ENCODE measurements at regions not wholly inside any gene's neighbourhood (a gene's known extent, or its start where the extent isn't known, plus 50 kb on each side); places are given as distances from the start of the nearest gene placed in this dataset.
"Not testable (repeated sequence)": the region's sequence is repeated elsewhere in the genome, so short reads cannot be mapped to it uniquely, and the experiment has no call there.

DNA sequence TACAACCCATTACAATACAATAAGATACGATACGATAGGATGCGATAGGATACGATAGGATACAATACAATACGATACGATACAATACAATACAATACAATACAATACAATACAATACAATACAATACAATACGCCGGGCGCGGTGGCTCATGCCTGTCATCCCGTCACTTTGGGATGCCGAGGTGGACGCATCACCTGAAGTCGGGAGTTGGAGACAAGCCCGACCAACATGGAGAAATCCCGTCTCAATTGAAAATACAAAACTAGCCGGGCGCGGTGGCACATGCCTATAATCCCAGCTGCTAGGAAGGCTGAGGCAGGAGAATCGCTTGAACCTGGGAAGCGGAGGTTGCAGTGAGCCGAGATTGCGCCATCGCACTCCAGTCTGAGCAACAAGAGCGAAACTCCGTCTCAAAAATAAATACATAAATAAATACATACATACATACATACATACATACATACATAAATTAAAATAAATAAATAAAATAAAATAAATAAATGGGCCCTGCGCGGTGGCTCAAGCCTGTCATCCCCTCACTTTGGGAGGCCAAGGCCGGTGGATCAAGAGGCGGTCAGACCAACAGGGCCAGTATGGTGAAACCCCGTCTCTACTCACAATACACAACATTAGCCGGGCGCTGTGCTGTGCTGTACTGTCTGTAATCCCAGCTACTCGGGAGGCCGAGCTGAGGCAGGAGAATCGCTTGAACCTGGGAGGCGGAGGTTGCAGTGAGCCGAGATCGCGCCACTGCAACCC is 2275.6 kb upstream of the TPTE start:
- H3K27ac ChIP-seq (ENCODE audit: low read depth, low read length); H3K79me2 ChIP-seq (ENCODE audit: insufficient read depth, low read length); H3K4me1 ChIP-seq (ENCODE audit: insufficient read depth, low read length); H3K9me3 ChIP-seq (ENCODE audit: insufficient read depth, low read depth, low read length); H3K9me3 Mint-ChIP-seq (ENCODE audit: unreplicated experiment); H3K9ac ChIP-seq (ENCODE audit: low read length); H4K20me1 ChIP-seq (ENCODE audit: insufficient read depth, low read length); H3K27ac Mint-ChIP-seq (ENCODE audit: unreplicated experiment); H3K36me3 ChIP-seq (ENCODE audit: insufficient read depth, low read length); H3K27me3 Mint-ChIP-seq (ENCODE audit: low read depth, unreplicated experiment); H3K4me3 ChIP-seq (ENCODE audit: insufficient read depth, low read depth, low read length); H2AFZ ChIP-seq (ENCODE audit: low read depth, low read length); DNase-seq (ENCODE audit: low read depth); H3K4me1 Mint-ChIP-seq (ENCODE audit: low read depth, unreplicated experiment); H3K36me3 Mint-ChIP-seq (ENCODE audit: low read depth, unreplicated experiment); H3K4me3 Mint-ChIP-seq (ENCODE audit: unreplicated experiment); H3K27me3 ChIP-seq (ENCODE audit: insufficient read depth, low read length); H3K4me2 ChIP-seq (ENCODE audit: low read length); FAIRE-seq: not testable (repeated sequence)

DNA sequence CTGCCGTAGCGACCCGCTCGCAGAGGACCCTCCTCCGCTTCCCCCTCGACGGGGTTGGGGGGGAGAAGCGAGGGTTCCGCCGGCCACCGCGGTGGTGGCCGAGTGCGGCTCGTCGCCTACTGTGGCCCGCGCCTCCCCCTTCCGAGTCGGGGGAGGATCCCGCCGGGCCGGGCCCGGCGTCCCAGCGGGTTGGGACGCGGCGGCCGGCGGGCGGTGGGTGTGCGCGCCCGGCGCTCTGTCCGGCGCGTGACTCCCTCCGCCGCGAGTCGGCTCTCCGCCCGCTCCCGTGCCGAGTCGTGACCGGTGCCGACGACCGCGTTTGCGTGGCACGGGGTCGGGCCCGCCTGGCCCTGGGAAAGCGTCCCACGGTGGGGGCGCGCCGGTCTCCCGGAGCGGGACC is 2269.7 kb upstream of the TPTE start:
- not testable (repeated sequence) for DNase-seq (ENCODE audit: low read depth); H3K27me3 ChIP-seq (ENCODE audit: insufficient read depth, low read length); H3K79me2 ChIP-seq (ENCODE audit: insufficient read depth, low read length); H3K36me3 ChIP-seq (ENCODE audit: insufficient read depth, low read length); H3K4me1 Mint-ChIP-seq (ENCODE audit: low read depth, unreplicated experiment); H2AFZ ChIP-seq (ENCODE audit: low read depth, low read length); H3K27me3 Mint-ChIP-seq (ENCODE audit: low read depth, unreplicated experiment); H3K27ac Mint-ChIP-seq (ENCODE audit: unreplicated experiment); FAIRE-seq; H3K4me1 ChIP-seq (ENCODE audit: insufficient read depth, low read length); H3K4me3 Mint-ChIP-seq (ENCODE audit: unreplicated experiment); H3K27ac ChIP-seq (ENCODE audit: low read depth, low read length); H3K36me3 Mint-ChIP-seq (ENCODE audit: low read depth, unreplicated experiment); H3K9me3 Mint-ChIP-seq (ENCODE audit: unreplicated experiment); H3K4me3 ChIP-seq (ENCODE audit: insufficient read depth, low read depth, low read length); H4K20me1 ChIP-seq (ENCODE audit: insufficient read depth, low read length); H3K4me2 ChIP-seq (ENCODE audit: low read length); H3K9me3 ChIP-seq (ENCODE audit: insufficient read depth, low read depth, low read length); H3K9ac ChIP-seq (ENCODE audit: low read length)

DNA sequence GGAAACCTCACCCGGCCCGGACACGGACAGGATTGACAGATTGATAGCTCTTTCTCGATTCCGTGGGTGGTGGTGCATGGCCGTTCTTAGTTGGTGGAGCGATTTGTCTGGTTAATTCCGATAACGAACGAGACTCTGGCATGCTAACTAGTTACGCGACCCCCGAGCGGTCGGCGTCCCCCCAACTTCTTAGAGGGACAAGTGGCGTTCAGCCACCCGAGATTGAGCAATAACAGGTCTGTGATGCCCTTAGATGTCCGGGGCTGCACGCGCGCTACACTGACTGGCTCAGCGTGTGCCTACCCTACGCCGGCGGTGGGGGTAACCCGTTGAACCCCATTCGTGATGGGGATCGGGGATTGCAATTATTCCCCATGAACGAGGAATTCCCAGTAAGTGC is 2266.3 kb upstream of the TPTE start:
- H3K9me3 ChIP-seq (ENCODE audit: insufficient read depth, low read depth, low read length); H3K27ac Mint-ChIP-seq (ENCODE audit: unreplicated experiment); H3K79me2 ChIP-seq (ENCODE audit: insufficient read depth, low read length); H4K20me1 ChIP-seq (ENCODE audit: insufficient read depth, low read length); H3K9me3 Mint-ChIP-seq (ENCODE audit: unreplicated experiment); H2AFZ ChIP-seq (ENCODE audit: low read depth, low read length); H3K4me3 ChIP-seq (ENCODE audit: insufficient read depth, low read depth, low read length); H3K4me2 ChIP-seq (ENCODE audit: low read length); DNase-seq (ENCODE audit: low read depth); H3K4me1 ChIP-seq (ENCODE audit: insufficient read depth, low read length); H3K27me3 Mint-ChIP-seq (ENCODE audit: low read depth, unreplicated experiment); H3K36me3 ChIP-seq (ENCODE audit: insufficient read depth, low read length); H3K27me3 ChIP-seq (ENCODE audit: insufficient read depth, low read length); H3K4me1 Mint-ChIP-seq (ENCODE audit: low read depth, unreplicated experiment); H3K36me3 Mint-ChIP-seq (ENCODE audit: low read depth, unreplicated experiment); FAIRE-seq; H3K4me3 Mint-ChIP-seq (ENCODE audit: unreplicated experiment); H3K27ac ChIP-seq (ENCODE audit: low read depth, low read length); H3K9ac ChIP-seq (ENCODE audit: low read length): not testable (repeated sequence)

DNA sequence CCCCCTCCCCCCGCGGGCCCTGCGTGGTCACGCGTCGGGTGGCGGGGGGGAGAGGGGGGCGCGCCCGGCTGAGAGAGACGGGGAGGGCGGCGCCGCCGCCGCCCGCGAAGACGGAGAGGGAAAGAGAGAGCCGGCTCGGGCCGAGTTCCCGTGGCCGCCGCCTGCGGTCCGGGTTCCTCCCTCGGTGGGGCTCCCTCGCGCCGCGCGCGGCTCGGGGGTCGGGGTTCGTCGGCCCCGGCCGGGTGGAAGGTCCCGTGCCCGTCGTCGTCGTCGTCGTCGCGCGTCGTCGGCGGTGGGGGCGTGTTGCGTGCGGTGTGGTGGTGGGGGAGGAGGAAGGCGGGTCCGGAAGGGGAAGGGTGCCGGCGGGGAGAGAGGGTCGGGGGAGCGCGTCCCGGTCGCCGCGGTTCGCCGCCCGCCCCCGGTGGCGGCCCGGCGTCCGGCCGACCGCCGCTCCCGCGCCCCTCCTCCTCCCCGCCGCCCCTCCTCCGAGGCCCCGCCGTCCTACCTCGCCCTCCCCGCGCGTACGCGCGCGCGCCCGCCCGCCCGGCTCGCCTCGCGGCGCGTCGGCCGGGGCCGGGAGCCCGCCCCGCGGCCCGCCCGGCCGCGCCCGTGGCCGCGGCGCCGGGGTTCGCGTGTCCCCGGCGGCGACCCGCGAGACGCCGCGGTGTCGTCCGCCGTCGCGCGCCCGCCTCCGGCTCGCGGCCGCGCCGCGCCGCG is 2264.1 kb upstream of the TPTE start:
- H3K9me3 Mint-ChIP-seq (ENCODE audit: unreplicated experiment); H4K20me1 ChIP-seq (ENCODE audit: insufficient read depth, low read length); FAIRE-seq; H3K4me3 ChIP-seq (ENCODE audit: insufficient read depth, low read depth, low read length); H3K4me2 ChIP-seq (ENCODE audit: low read length); H3K4me1 Mint-ChIP-seq (ENCODE audit: low read depth, unreplicated experiment); H3K9me3 ChIP-seq (ENCODE audit: insufficient read depth, low read depth, low read length); H3K79me2 ChIP-seq (ENCODE audit: insufficient read depth, low read length); H3K4me1 ChIP-seq (ENCODE audit: insufficient read depth, low read length); H3K27me3 ChIP-seq (ENCODE audit: insufficient read depth, low read length); H3K36me3 ChIP-seq (ENCODE audit: insufficient read depth, low read length); H3K4me3 Mint-ChIP-seq (ENCODE audit: unreplicated experiment); H3K27ac ChIP-seq (ENCODE audit: low read depth, low read length); H3K36me3 Mint-ChIP-seq (ENCODE audit: low read depth, unreplicated experiment); H3K9ac ChIP-seq (ENCODE audit: low read length); H3K27me3 Mint-ChIP-seq (ENCODE audit: low read depth, unreplicated experiment); H2AFZ ChIP-seq (ENCODE audit: low read depth, low read length); H3K27ac Mint-ChIP-seq (ENCODE audit: unreplicated experiment): not testable (repeated sequence)
- DNase-seq (ENCODE audit: low read depth), result peak; percentile 28

DNA sequence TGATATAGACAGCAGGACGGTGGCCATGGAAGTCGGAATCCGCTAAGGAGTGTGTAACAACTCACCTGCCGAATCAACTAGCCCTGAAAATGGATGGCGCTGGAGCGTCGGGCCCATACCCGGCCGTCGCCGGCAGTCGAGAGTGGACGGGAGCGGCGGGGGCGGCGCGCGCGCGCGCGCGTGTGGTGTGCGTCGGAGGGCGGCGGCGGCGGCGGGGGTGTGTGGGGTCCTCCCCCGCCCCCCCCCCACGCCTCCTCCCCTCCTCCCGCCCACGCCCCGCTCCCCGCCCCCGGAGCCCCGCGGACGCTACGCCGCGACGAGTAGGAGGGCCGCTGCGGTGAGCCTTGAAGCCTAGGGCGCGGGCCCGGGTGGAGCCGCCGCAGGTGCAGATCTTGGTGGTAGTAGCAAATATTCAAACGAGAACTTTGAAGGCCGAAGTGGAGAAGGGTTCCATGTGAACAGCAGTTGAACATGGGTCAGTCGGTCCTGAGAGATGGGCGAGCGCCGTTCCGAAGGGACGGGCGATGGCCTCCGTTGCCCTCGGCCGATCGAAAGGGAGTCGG is 2261.2 kb upstream of the TPTE start:
- not testable (repeated sequence) for H3K9me3 Mint-ChIP-seq (ENCODE audit: unreplicated experiment); DNase-seq (ENCODE audit: low read depth); H3K4me1 Mint-ChIP-seq (ENCODE audit: low read depth, unreplicated experiment); H3K36me3 ChIP-seq (ENCODE audit: insufficient read depth, low read length); H3K27ac ChIP-seq (ENCODE audit: low read depth, low read length); H3K9me3 ChIP-seq (ENCODE audit: insufficient read depth, low read depth, low read length); FAIRE-seq; H3K4me3 ChIP-seq (ENCODE audit: insufficient read depth, low read depth, low read length); H3K27ac Mint-ChIP-seq (ENCODE audit: unreplicated experiment); H3K9ac ChIP-seq (ENCODE audit: low read length); H3K27me3 Mint-ChIP-seq (ENCODE audit: low read depth, unreplicated experiment); H3K4me2 ChIP-seq (ENCODE audit: low read length); H3K27me3 ChIP-seq (ENCODE audit: insufficient read depth, low read length); H3K36me3 Mint-ChIP-seq (ENCODE audit: low read depth, unreplicated experiment); H3K4me3 Mint-ChIP-seq (ENCODE audit: unreplicated experiment); H2AFZ ChIP-seq (ENCODE audit: low read depth, low read length); H4K20me1 ChIP-seq (ENCODE audit: insufficient read depth, low read length); H3K4me1 ChIP-seq (ENCODE audit: insufficient read depth, low read length); H3K79me2 ChIP-seq (ENCODE audit: insufficient read depth, low read length)
